GM23248 (cell line): ENCODE measurements at regions not wholly inside any gene's neighbourhood (a gene's known extent, or its start where the extent isn't known, plus 50 kb on each side); places are given as distances from the start of the nearest gene placed in this dataset.

Experiments
- EZH2 ChIP-seq: fragments of 200-600 bp; sonication (generic); IDR thresholded peaks from 2 replicates; pipeline ENCODE4 v1.6.1; 2018; ENCODE audit warnings: antibody characterized with exemption, mild to moderate bottlenecking; ENCODE audit not compliant: insufficient read depth, poor library complexity, severe bottlenecking
- EZH2phosphoT487 ChIP-seq: fragments of 200-600 bp; sonication (generic); IDR thresholded peaks from 2 replicates; pipeline ENCODE4 v1.6.1; 2018; ENCODE audit warnings: antibody characterized with exemption, moderate library complexity, mild to moderate bottlenecking, low read depth; ENCODE audit not compliant: insufficient read depth

DNA sequence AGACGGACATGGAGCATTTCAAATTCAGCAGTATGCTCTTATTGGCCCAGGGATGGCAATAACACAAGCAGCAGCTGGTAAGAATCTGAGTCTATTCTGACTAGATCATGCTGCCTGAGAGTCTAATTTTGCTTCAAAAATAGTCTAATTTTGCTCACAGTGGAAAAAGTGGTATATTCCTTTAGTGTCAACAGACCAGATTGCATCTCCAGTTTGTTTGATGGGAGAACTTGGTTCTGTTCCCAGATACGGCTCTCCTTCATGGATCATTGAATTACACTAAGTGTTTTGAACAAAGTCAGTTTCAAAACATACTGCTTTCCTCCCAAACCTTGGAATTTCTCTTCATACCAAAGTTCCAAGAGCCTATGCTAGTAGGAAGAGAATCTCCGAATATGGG lies 586.1 kb downstream of the RNF144B start:
- TF ChIP-seq EZH2 (no peak), EZH2phosphoT487 (no peak)
